ENCODE measurements at regions not wholly inside any gene's neighbourhood (a gene's known extent, or its start where the extent isn't known, plus 50 kb on each side); places are given as distances from the start of the nearest gene placed in this dataset.
A peak's percentile ranks its signal among the peaks of the same experiment; 100 is the strongest.

- peak overlapping the region; percentile 86 to 89 for H3K27ac ChIP-seq (ENCODE audit: low read depth in 1 of 2, low read length in 2 of 2)
- H3K27me3 ChIP-seq (ENCODE audit: control insufficient read depth in 4 of 4, insufficient read depth in 4 of 4, low read length in 3 of 4): no peaks in the 10 kb centered on the region
- peak overlapping the region in 1 of 3 donors; percentile 32 for H3K4me3 ChIP-seq (ENCODE audit: low read depth in 1 of 3, low read length in 3 of 3)
- 45% methylated on average over 5 of the region's 5 CpGs for WGBS
- DNase-seq (ENCODE audit: low spot score): no peak
- TF ChIP-seq MAX (IDR thresholded peaks at IDR 0.05) (no peak), CTCF (IDR thresholded peaks at IDR 0.05; ENCODE audit: low read depth, low read length, missing input control) (no peak), HNF4G (IDR thresholded peaks at IDR 0.05) (no peak), RAD21 (IDR thresholded peaks at IDR 0.05) (peak in 1 of 2 donors; percentile 3), FOXA2 (IDR thresholded peaks at IDR 0.05) (peak; percentile 64), SP1 (IDR thresholded peaks at IDR 0.05) (peak; percentile 83), RXRA (IDR thresholded peaks at IDR 0.05) (peak; percentile 16 to 64), TAF1 (conservative IDR thresholded peaks at IDR 0.05) (no peak), REST (IDR thresholded peaks at IDR 0.05) (peak; percentile 14), YY1 (IDR thresholded peaks at IDR 0.05) (peak; percentile 63), FOXA1 (IDR thresholded peaks at IDR 0.05) (peak; percentile 32), NR2F2 (IDR thresholded peaks at IDR 0.05) (no peak)
- TF ChIP-seq, protein P1, sequence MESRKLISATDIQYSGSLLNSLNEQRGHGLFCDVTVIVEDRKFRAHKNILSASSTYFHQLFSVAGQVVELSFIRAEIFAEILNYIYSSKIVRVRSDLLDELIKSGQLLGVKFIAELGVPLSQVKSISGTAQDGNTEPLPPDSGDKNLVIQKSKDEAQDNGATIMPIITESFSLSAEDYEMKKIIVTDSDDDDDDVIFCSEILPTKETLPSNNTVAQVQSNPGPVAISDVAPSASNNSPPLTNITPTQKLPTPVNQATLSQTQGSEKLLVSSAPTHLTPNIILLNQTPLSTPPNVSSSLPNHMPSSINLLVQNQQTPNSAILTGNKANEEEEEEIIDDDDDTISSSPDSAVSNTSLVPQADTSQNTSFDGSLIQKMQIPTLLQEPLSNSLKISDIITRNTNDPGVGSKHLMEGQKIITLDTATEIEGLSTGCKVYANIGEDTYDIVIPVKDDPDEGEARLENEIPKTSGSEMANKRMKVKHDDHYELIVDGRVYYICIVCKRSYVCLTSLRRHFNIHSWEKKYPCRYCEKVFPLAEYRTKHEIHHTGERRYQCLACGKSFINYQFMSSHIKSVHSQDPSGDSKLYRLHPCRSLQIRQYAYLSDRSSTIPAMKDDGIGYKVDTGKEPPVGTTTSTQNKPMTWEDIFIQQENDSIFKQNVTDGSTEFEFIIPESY (IDR thresholded peaks at IDR 0.05): no peak
- TF ChIP-seq, protein P2, sequence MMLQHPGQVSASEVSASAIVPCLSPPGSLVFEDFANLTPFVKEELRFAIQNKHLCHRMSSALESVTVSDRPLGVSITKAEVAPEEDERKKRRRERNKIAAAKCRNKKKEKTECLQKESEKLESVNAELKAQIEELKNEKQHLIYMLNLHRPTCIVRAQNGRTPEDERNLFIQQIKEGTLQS (IDR thresholded peaks at IDR 0.05): no peak
- no peaks in the 10 kb centered on the region for H3K36me3 ChIP-seq (ENCODE audit: control insufficient read depth in 4 of 4, insufficient read depth in 3 of 4, low read depth in 1 of 4, low read length in 3 of 4)
- H3K9me3 ChIP-seq (ENCODE audit: control insufficient read depth in 4 of 4, low read length in 3 of 4): peaks cover 0 to 4% (median 2%) of the 10 kb centered on the region in 4 donors
- peak overlapping the region; percentile 62 to 83 for H3K9ac ChIP-seq (ENCODE audit: low read depth in 1 of 2, low read length in 2 of 2)
- H3K4me1 ChIP-seq (ENCODE audit: control insufficient read depth in 4 of 4, insufficient read depth in 4 of 4, low read length in 3 of 4): peaks cover 0 to 14% (median 11%) of the 10 kb centered on the region in 4 donors
These were observed 133.6 kb upstream of the XPO1 start for GRCh38 chr2:61671561-61672315.

Data from liver (tissue), 8 donors.